Stimulated activated CD4-positive, alpha-beta T cell treated with anti-CD3 and anti-CD28 coated beads, Interleukin-15, amount 100 ng/mL, for 24 hours (primary cell): ENCODE measurements at regions not wholly inside any gene's neighbourhood (a gene's known extent, or its start where the extent isn't known, plus 50 kb on each side); places are given as distances from the start of the nearest gene placed in this dataset.
"Not testable (repeated sequence)": the region's sequence is repeated elsewhere in the genome, so short reads cannot be mapped to it uniquely, and the experiment has no call there.

Source experiments
- DNase-seq: peaks from one replicate; pipeline ENCODE4 v3.0.0-alpha.2; 2020

DNA sequence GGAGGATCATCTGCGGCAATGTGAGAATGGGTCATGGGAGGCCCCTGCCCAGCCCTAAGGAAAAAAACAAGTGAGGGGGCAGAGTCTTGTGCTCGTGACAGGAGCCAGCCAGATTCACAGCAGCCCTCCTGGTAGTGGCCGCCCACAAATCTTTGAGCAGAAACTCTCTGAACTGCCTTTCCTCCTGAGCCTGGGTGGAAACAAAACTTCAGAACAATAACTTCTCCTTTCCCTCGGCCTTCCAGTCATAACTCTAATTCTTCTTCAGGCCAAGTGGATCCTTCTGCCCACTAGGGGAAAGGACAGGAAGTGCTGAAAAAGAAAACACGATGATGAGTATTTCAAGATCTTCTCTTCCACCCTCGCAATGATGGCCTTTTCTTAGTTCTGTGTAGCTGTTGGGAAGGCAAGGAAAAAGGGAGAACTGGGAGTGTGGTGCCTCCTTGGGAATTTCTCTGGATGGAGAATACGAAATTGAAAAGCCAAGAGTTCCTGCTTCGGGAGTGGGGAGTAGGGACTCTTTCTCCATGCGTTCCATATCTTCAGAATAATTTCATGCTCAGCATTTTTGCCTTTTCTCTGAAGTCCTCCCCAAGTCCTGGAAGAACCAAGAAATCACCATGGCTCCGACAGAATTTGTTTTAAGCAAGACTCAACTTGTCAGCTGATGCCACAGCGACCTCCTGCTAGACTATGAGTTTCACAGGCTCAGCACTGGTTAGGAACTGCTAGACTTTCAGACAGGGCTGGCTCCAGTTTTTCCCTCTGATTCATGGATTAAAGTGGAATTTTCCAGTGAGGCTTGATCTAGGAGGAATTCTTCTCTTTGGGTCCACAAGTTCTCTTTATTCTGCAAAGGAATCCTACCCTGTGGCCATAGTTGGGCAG, 188.9 kb downstream of the CAND1 start:
- no peak for DNase-seq

DNA sequence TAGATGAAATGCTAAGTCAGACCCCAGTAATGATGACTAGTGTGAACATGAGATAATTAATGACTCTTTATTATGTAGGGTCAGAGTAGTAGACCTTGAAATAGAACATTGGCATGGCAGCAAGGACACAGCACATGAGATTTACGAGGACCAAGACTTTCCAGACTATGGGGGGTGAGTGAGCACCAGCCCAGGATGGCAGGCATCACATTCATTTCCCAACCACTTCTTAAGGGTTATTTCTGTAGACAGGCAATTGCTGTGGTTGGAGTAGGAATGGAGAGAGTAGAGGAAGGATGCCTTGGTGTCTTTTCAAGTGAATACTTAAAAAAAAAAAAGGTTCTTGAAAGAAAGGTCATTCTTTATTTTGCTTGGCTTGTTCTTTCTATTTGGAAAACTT, 189.4 kb upstream of the DYRK2 start:
- DNase-seq, result no peak

DNA sequence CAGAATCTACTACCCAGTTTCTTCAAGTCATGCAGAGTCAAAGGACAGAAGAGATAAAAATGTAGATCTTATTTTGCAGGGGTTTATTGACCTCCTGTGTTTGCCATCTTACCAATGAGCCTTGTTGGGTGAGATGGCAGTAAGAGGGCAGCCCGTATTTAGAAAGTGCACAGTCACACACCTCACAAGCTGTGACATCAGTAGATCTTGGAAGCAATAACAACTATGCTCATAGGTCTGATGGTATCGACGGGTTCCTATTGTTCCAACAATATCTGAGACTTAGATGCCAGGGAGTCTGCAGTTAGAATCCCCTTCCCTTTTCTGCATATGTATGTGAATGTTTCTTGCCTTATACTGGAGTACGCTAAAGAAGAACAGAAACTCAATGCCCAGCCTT, 189.0 kb upstream of the DYRK2 start:
- DNase-seq, result no peak

DNA sequence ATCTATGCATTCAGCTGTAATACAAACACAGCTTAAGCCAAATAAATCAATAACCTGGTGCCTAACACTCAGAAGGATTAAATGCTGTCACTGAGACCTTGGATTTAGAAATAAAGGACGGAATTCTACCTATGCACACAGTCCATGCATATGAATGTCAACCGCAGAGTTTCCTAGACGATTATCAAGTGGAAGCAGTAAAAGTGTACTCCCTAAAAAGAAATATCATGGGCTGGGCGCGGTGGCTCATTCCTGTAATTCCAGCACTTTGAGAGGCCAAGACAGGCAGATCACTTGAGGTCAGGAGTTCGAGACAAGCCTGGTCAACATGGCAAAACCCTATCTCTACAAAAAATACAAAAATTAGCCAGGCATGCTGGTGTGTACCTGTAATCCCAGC, 188.2 kb upstream of the DYRK2 start:
- DNase-seq, result no peak

DNA sequence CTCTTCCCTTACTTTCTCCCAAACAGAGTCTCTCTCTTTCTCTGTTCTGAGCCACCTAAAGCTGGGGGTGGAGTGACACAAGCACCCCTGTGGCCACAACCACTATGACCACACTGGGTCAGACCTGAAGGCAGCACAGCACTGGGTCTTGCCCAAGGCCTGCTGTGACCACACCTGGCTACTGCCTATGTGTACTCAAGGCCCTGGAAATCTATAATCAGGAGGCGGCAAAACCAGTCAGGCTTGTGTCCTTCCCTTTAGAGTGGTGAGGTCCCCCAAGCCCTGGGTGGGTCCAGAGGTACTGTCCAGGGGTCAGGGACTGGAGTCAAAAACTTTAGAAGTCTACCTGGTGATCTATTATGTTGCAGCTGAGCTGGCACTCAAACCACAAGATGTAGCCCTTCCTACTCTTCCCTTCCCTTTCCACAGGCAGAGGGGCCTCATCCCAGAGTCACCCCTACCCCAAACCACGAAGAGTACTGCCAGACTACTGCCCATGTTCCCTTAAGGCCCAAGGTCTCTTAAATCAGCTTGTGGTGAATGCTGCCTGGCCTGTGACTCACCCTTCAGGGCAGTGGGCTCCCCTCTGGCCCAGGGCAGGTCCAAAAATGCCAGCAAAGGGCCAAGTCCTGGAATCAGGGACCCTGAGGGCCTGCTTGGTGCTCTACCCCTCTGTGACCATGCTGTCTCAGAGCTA, 179.8 kb upstream of the DYRK2 start:
- DNase-seq, result no peak

DNA sequence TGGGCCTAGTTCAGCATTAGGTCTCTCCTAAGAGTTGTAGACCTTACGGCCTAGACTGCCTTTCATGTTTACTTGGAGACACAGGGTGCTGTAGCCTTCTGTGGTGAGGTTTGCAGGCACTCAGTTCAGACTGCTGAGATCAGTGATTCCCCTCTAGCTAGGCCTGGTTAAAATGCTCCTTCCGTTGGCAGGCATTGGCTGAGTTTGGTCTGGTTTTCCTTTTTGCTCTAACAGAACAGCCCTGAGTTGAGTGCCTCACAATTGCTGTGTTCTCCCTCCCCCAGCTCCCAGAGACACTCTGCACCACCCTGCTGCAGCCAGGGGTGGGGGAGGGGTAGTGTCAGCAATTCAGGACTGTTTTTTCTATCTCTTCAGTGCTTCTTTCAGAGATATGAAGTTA, 178.9 kb upstream of the DYRK2 start:
- no peak for DNase-seq

DNA sequence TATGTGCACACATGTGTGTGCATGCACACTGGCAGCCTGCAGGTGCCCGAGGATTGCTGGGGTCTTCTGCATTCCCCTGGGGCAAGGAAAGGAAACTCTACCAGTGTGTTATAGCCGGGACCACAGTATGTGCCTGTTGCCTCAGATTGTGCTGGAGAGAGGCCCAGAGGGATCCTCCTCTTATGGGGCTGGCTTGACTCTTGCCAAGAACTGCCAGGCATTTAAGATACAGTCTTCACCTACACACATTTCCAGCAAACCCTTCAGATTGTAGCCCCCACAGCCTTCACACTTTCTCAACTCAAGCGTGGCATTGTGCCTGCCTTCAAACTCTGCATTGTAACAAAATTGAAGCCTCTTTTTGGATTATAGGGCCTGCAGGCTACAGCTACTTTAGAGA, 176.7 kb upstream of the DYRK2 start:
- DNase-seq, result no peak

DNA sequence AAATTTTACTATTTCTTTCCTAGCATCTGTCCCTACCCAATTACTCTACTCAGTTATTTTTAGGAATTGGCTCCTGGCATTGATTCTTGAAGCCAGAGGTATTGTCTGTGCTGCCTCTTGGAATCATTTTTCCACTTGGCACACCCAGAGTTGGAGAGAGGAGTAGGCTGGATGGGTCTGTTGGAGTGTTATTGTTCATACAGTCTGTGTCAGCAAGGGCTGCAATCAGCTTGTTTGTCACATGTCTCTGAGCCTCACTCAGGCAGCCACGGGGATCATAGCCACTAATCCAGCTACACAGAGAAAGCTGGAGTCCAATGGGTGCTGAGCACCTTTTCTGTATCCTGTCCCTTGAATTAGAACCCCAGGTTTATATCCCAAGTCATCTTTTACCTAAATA, 176.0 kb upstream of the DYRK2 start:
- DNase-seq, result no peak

DNA sequence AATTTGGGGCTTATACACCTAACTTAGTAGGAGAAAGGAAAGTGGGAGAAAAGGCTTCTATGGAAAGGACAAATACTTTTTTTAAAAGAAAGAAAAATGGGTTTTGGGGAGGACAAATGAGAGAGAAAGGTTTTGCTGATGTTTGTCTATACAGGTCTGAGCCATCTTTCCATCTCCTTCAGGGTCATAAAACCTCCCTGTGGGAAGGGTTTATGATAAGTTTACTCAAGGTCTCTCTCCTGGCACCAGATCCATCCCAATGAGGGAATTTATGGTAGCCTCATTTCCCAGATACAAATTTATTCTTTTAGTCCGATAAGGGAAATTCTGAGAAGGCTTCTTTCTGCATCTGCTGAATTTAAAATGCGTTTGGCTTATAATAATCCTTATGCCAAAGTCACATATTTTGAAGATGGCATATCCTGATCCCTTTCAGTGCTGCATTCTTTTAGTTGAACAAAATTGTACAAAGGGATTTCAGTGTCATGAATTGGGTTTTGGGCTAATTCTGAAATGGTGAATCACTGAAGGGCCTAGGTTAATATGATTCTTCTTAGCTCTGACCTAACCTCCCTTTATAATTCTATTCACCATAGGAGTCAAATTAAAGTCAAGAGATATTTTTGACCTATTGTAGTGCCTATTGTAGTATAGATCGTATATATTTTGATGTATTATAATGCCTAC, 173.5 kb upstream of the DYRK2 start:
- no peak for DNase-seq

DNA sequence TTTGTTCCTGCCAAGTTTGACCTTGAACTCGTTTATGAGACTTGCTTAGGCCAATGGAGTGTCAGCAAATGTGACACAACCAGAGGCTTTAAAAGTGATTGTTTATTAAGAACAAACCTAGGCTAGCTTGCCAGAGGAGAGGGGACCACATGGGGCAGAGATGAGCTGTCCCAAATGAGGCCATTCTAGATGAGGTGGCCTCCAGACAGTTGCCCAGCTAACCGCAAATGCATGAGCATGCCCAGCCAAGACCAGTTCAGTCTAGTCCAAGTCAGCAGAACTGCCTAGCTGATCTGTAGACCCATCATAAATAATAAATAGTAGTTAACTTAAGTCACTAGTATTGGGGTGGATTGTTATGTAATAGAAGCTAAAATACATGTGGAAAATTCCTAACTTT, 172.8 kb upstream of the DYRK2 start:
- no peak for DNase-seq

DNA sequence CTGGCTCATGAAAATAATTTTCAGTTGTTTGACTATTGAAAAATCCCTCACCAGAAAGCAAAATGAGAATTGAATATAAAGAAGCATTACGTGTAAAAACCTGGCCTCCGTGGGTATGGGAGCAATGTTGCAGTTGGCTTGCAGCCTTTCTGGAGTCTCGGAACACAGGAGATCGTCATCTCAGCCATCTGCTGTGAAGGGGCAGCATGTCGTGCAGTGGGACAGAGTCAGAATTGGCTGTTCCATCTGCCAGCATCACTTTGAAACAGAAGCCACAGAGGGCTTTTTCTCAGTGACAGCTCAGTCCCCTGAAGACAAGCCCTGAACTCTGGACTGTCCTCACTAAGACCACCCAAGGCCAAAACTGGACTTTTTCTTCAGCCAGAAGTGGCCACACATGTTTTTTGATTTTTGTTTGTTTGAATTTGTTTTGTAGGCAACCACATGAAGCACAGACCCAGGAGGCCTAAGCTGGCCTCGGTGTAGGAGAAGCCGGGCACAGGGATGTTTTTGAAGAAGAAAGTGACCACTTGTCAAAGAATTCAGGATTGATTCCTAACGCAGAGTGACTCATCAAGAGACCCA, 170.8 kb upstream of the DYRK2 start:
- DNase-seq, result no peak

DNA sequence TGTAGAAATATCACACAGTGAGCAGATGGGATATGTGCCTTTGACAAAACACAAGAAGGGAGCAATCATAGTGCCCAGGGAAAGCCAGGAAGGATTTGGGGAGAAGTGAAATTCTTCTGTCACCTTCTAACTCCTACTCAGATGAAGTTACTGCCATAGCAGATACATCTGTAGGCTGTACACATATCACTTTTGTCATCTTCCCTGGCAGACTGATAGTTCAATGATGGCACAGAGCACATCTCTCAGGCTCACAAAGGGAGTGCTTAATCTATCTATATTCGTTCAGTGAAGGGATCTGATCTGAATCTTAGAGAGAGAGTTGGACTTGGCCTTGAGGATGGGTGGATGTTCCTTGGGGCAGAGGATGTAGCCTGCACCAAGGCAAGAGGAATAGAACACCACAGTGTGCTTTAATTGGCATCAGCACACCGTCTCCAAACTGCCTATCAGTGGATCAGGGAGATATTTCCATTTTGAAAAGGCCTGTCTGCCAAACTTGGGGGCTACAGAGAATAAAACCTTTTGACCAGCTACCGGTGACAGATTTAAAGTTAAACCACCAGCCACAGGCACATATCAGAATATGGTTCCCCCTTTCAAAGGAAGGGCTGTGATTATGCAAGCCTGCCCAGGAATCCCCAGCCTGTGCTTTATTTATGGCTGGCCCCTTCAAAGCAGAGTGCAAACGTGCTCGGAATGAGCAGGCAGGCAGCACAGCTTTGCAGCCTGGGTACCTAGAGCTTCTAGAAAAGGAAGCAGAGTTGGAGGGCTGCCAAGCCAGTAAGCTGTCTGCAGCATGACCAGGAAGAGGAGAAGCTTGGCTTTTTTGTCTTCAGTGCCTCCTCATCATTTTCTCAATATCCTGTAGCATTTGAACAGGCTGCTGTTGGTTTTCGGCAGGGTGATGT, 165.5 kb upstream of the DYRK2 start:
- DNase-seq, result peak; percentile 63

DNA sequence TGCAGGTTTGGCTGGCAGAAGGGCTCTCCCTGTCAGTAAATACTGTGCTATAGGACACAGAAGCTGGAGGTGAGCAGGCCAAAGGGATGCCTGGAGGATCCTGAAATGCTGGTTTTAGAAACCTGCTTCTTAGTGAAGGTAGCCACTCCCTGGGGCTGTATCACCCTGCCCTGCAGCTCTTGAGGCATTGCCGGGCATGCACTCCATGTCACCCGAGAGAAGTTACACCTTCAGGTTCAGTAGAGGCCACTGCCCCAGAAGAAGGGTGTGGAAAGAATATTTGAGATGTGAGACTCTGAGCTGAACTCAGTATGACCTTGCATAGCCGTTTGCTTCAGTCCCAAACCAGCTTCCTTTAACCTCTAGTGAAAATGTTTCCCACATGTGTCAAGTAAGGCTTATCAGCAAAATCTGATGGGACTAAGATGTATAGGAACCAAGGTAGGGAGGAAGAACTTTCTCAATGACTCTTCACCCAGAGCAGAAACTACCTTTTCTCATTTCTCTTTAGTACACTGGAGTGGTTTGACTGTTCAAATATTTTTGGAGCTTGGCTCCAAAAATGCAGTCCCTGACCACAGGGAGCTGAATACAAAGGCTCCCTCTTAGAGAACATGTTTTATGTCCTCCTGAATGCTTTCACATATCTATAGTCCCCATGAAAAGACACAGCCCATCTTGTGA, 164.5 kb upstream of the DYRK2 start:
- DNase-seq, result no peak

DNA sequence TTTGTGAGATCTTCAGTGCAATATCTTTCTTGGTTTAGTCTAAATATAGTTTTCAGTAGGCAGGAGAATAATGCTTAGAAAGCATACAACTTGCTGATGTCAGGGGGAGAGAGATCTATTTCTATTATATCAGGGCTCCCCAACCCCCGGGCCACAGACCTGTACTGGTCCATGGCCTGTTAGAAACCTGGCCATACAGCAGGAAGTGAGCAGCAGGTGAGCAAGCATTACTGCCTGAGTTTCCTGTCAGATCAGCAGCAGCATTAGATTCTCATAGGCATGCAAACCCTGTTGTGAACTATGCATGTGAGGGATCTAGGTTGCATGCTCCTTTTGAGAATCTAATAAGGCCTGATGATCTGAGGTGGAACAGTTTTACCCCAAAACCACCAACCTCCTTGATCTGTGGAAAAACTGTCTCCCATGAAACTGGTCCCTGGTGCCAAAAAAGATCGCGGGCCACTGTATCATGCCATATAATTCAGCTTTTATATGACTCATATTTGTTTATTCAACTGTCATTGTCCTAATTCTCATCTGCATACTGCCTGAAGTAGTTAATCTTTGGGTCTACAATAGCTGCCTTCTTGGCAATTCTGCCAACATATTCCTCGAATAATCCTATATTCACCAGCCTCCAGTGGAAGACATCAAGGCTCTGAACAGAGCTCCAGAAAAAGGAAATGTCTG, 163.6 kb upstream of the DYRK2 start:
- DNase-seq, result peak; percentile 22

DNA sequence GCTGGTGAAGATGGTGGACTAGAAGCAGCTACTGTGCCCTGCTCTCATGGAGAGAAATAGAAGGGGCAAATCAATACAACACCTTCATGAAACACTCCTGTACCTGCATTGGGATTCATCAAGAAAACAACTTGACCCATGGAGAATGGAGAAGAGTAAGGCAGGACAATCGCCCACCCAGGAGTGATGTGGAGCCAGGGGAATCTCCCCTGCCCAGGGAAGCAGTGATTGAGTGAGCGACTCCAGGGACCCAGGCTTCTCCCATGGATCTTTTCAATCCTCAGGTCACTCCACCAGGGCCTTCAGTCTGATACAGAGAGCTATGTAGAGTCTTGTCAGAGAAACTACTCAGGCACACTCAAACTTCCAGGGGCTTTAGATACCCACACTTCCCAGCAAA, 161.9 kb upstream of the DYRK2 start:
- DNase-seq, result no peak

DNA sequence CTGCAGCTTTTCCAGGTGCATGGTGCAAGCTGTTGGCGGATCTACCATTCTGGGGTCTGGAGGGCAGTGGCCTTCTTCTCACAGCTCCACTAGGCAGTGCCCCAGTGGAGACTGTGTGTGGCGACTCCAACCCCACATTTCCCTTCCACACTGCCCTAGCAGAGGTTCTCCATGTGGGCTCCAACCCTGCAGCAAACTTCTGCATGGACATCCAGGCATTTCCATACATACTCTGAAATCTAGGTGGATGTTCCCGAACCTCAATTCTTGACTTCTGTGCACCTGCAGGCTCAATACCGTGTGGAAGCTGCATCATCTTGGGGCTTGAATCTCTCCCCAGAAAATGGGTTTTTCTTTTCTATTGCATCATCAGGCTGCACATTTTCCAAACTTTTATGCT, 160.2 kb upstream of the DYRK2 start:
- DNase-seq, result not testable (repeated sequence)

DNA sequence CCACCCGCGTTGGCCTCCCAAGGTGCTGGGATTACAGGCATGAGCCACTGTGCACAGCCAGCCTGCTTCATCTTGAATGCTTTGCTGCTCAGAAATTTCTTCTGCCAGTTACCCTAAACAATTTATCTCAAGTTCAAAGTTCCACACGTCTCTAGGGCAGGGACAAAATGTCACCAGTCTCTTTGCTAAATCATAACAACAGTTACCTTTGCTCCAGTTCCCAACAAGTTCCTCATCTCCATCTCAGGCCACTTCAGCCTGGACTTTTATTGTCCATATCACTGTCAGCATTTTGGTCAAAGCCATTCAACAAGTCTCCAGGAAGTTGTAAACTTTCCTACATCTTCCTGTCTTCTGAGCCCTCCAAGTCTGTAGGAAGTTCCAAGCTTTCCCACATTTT, 159.5 kb upstream of the DYRK2 start:
- DNase-seq, result no peak

DNA sequence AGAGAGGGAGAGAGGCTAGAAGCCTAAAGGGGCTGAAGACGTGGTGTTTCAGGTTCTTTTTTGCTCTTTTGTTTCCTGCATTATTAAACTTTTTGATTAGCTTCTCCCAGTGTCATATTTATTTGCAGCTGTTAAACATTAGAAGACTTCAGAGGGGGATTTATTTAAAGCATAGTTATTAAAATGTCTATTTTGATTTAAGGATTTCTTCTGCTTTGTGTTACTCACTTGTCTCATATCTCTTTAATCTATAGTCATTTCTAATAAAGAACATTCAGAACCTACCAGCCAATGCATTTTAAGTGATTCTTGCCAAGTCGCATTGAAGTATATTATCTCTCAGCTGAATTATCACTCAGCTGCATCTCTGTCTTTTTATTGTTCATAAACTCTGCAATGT, 152.0 kb upstream of the DYRK2 start:
- DNase-seq, result no peak

DNA sequence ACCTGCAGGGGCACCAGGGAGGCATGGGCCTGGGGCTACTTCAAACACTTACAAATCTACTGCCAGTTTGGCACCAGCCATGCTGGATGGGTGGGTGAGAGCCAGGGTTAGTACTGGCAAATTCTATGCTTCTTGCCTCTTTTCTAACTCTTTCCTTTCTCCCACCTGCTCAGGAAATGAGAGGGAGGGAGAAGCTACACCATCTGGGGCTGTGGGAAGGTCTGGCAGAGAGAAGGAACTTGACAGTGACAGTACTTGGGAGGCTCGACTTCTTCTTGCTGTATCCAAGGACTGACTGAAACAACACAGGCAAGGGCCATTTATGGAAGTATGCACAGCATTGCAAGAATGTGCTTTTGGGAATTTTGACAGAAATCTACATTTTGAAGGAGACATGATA, 149.6 kb upstream of the DYRK2 start:
- DNase-seq, result no peak

DNA sequence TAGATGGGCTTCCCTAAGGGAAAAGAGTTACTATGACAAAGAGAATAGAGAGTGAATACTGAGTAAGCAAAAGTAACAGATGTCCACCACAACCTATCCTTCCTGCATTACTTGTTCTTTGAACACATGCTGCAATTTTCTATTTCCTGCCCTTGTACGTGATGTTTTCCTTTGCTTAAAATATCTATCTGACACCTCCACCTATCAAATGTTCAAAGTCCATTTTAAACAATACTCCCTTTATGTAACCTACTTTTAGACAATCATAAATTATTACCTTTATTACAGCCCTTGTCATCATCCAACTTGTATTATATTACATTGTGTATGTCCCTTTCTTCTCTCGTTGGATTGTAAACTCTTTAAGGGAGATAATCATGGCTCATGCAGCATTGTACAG, 147.2 kb upstream of the DYRK2 start:
- no peak for DNase-seq

DNA sequence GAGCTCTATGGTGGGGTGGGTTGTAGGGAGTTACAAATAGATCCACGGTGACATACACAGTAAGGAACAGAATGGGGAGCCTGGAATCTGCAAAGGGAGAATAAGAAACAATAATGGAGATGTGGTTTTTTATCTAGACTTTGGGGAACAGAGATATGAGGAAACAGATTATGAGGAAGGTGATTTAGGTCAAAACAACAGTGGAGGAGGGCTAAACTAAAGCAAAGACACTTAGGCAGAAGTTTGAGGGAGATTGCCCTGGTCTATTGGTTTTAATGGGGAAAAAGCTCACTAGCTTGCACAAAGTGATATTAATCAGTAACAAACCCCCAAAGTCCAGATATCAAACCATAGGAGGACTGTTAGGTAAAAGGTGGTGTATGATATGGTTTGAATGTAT, 144.5 kb upstream of the DYRK2 start:
- DNase-seq, result no peak
